A673 (cell line): ENCODE measurements at regions not wholly inside any gene's neighbourhood (a gene's known extent, or its start where the extent isn't known, plus 50 kb on each side); places are given as distances from the start of the nearest gene placed in this dataset.

Experiments
- EZH2 ChIP-seq: fragments of 200-600 bp; sonication (generic); IDR thresholded peaks from 2 replicates; pipeline ENCODE4 v1.6.1; 2017; ENCODE audit warnings: borderline replicate concordance, low read depth, mild to moderate bottlenecking, mixed read lengths, antibody characterized with exemption, low read length; ENCODE audit not compliant: poor library complexity, severe bottlenecking
- TF ChIP-seq, protein P1 (sequence below): fragments of 300-800, 200-600 bp; sonication (generic); conservative IDR thresholded peaks from 2 replicates; pipeline ENCODE4 v1.5.1; 2017; ENCODE audit warnings: low read depth, mild to moderate bottlenecking, antibody characterized with exemption, low read length, moderate library complexity, mixed read lengths

DNA sequence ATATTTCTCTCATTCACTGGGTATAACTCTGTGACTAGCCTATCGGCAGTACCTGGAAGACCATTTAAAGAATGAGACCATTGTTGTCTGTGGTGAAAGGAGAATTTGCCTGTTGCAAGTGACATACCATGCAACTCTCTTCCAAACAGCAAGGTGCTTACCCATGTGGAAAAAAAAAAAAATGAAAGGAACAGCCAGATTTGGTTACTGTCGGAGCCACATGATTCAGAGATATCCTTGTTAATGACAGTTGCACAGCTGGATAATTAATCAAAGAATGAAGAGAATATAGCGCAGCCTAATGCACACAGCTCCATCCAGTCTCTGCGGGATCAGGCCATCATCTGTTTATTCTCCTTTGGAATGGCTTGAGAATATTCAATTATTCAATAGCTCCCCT is 141.8 kb downstream of the HRH4 start:
- TF ChIP-seq, protein P1, sequence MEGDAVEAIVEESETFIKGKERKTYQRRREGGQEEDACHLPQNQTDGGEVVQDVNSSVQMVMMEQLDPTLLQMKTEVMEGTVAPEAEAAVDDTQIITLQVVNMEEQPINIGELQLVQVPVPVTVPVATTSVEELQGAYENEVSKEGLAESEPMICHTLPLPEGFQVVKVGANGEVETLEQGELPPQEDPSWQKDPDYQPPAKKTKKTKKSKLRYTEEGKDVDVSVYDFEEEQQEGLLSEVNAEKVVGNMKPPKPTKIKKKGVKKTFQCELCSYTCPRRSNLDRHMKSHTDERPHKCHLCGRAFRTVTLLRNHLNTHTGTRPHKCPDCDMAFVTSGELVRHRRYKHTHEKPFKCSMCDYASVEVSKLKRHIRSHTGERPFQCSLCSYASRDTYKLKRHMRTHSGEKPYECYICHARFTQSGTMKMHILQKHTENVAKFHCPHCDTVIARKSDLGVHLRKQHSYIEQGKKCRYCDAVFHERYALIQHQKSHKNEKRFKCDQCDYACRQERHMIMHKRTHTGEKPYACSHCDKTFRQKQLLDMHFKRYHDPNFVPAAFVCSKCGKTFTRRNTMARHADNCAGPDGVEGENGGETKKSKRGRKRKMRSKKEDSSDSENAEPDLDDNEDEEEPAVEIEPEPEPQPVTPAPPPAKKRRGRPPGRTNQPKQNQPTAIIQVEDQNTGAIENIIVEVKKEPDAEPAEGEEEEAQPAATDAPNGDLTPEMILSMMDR: no peak
- no peak for TF ChIP-seq EZH2
